ENCODE measurements at regions not wholly inside any gene's neighbourhood (a gene's known extent, or its start where the extent isn't known, plus 50 kb on each side); places are given as distances from the start of the nearest gene placed in this dataset.

DNA sequence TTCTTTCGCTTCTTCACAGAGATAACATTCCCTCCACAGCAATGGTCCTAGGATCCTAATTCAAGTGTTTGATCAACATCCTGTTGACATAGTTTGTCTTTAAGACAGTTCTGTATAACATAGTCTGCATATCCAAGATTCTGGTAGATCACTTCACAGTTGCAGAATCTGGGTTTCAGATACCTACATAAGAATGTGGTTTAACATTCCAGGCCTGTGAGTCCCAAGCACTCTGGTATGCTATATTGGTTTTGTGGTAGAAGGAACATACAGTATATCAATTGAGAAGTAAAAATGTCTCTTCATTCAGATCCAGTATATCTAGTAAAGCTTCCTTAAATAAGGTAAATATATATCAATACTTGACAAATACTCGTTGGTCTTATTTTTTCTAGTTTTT lies 914.2 kb upstream of the CDH6 start:
- no peak overlapping the region for H3K4me3 ChIP-seq (ENCODE audit: low read length in 3 of 3)
- H3K27ac ChIP-seq (ENCODE audit: low read depth, low read length) = no peak overlapping the region
- no peaks in the 10 kb centered on the region for H3K4me1 ChIP-seq (ENCODE audit: control insufficient read depth in 3 of 3, insufficient read depth in 3 of 3, low read length in 3 of 3)
- no peaks in the 10 kb centered on the region for H3K36me3 ChIP-seq (ENCODE audit: control insufficient read depth in 3 of 3, insufficient read depth in 3 of 3, low read length in 3 of 3)
- no peaks in the 10 kb centered on the region for H3K9me3 ChIP-seq (ENCODE audit: control insufficient read depth in 3 of 3, low read length in 3 of 3)
- H3K27me3 ChIP-seq (ENCODE audit: control insufficient read depth in 3 of 3, insufficient read depth in 3 of 3, low read length in 3 of 3) = no peaks in the 10 kb centered on the region
- H3K9ac ChIP-seq (ENCODE audit: low read depth in 1 of 3, low read length in 3 of 3) = no peak overlapping the region

GRCh38 chr5:30267026-30267425 lies 926.5 kb upstream of the CDH6 start:
- Histone ChIP-seq H3K27me3 (ENCODE audit: control insufficient read depth in 3 of 3, insufficient read depth in 3 of 3, low read length in 3 of 3) (no peaks in the 10 kb centered on the region), H3K27ac (ENCODE audit: low read depth, low read length) (no peak overlapping the region), H3K36me3 (ENCODE audit: control insufficient read depth in 3 of 3, insufficient read depth in 3 of 3, low read length in 3 of 3) (no peaks in the 10 kb centered on the region), H3K4me1 (ENCODE audit: control insufficient read depth in 3 of 3, insufficient read depth in 3 of 3, low read length in 3 of 3) (no peaks in the 10 kb centered on the region), H3K9ac (ENCODE audit: low read depth in 1 of 3, low read length in 3 of 3) (no peak overlapping the region), H3K9me3 (ENCODE audit: control insufficient read depth in 3 of 3, low read length in 3 of 3) (no peaks in the 10 kb centered on the region), H3K4me3 (ENCODE audit: low read length in 3 of 3) (no peak overlapping the region)

DNA sequence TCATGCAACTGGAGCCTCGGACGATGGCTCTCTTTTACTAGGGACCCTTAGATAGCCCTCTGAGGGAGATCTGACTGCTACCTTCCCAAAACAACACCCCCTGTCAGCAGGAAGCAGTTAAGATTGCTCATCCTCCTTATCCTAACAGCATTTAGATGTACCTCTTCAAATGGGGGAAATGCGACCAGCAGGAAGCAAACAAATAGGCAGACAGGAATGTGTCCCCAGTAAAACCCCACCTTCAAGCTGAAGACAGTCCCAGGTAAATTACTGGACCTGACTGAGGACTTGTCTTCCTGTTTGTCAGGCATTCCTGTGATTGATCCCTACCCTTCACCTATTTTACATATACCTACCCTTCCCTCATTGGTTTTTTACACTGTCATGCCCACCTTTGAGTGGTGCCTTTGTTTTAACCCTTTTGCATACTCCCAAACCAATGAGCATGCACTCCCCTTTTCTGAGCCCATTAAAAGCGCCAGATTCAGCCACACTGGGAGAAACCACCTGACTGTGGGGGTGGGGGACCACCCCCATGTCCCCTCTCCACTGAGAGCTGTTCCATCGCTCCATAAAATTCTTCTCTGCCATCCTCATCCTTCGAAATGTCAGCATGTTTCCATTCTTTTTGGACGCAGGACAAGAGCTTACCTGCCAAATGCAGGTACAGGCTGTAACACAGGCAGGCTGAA lies 954.0 kb upstream of the CDH6 start:
- Histone ChIP-seq H3K36me3 (ENCODE audit: control insufficient read depth in 3 of 3, insufficient read depth in 3 of 3, low read length in 3 of 3) (no peaks in the 10 kb centered on the region), H3K9me3 (ENCODE audit: control insufficient read depth in 3 of 3, low read length in 3 of 3) (no peaks in the 10 kb centered on the region), H3K4me1 (ENCODE audit: control insufficient read depth in 3 of 3, insufficient read depth in 3 of 3, low read length in 3 of 3) (no peaks in the 10 kb centered on the region), H3K9ac (ENCODE audit: low read depth in 1 of 3, low read length in 3 of 3) (no peak overlapping the region), H3K27me3 (ENCODE audit: control insufficient read depth in 3 of 3, insufficient read depth in 3 of 3, low read length in 3 of 3) (no peaks in the 10 kb centered on the region), H3K4me3 (ENCODE audit: low read length in 3 of 3) (no peak overlapping the region), H3K27ac (ENCODE audit: low read depth, low read length) (no peak overlapping the region)

GRCh38 chr5:30237189-30237588 lies 956.3 kb upstream of the CDH6 start:
- H3K9me3 ChIP-seq (ENCODE audit: control insufficient read depth in 3 of 3, low read length in 3 of 3) = no peaks in the 10 kb centered on the region
- H3K4me1 ChIP-seq (ENCODE audit: control insufficient read depth in 3 of 3, insufficient read depth in 3 of 3, low read length in 3 of 3) = no peaks in the 10 kb centered on the region
- no peak overlapping the region for H3K9ac ChIP-seq (ENCODE audit: low read depth in 1 of 3, low read length in 3 of 3)
- H3K27ac ChIP-seq (ENCODE audit: low read depth, low read length) = no peak overlapping the region
- H3K36me3 ChIP-seq (ENCODE audit: control insufficient read depth in 3 of 3, insufficient read depth in 3 of 3, low read length in 3 of 3) = no peaks in the 10 kb centered on the region
- no peaks in the 10 kb centered on the region for H3K27me3 ChIP-seq (ENCODE audit: control insufficient read depth in 3 of 3, insufficient read depth in 3 of 3, low read length in 3 of 3)
- H3K4me3 ChIP-seq (ENCODE audit: low read length in 3 of 3) = no peak overlapping the region

- no peaks in the 10 kb centered on the region for H3K4me1 ChIP-seq (ENCODE audit: control insufficient read depth in 3 of 3, insufficient read depth in 3 of 3, low read length in 3 of 3)
- no peak overlapping the region for H3K27ac ChIP-seq (ENCODE audit: low read depth, low read length)
- H3K36me3 ChIP-seq (ENCODE audit: control insufficient read depth in 3 of 3, insufficient read depth in 3 of 3, low read length in 3 of 3) = no peaks in the 10 kb centered on the region
- H3K4me3 ChIP-seq (ENCODE audit: low read length in 3 of 3) = no peak overlapping the region
- H3K9me3 ChIP-seq (ENCODE audit: control insufficient read depth in 3 of 3, low read length in 3 of 3) = peaks cover 0 to 5% (median 0%) of the 10 kb centered on the region in 3 donors
- no peaks in the 10 kb centered on the region for H3K27me3 ChIP-seq (ENCODE audit: control insufficient read depth in 3 of 3, insufficient read depth in 3 of 3, low read length in 3 of 3)
- H3K9ac ChIP-seq (ENCODE audit: low read depth in 1 of 3, low read length in 3 of 3) = no peak overlapping the region
Measured at GRCh38 chr5:30209755-30210154, 983.7 kb upstream of the CDH6 start.

DNA sequence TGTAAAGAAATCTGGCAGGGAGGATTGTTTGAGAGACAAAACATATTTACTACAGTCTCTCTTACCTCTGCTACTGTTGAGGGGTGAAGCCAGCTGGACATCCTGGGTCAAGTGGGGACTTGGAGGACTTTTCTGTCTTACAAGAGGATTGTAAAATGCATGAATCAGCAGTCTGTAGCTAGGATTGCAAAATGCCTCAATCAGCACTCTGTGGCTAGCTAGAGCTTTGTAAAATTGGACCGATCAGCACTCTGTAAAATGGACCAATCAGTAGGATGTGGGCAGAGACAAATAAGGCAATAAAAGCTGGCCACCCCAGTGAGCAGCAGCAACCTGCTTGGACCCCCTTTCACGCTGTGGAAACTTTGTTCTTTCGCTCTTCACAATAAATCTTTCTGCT lies 995.8 kb upstream of the CDH6 start:
- Histone ChIP-seq H3K27ac (ENCODE audit: low read depth, low read length) (no peak overlapping the region), H3K36me3 (ENCODE audit: control insufficient read depth in 3 of 3, insufficient read depth in 3 of 3, low read length in 3 of 3) (no peaks in the 10 kb centered on the region), H3K9ac (ENCODE audit: low read depth in 1 of 3, low read length in 3 of 3) (no peak overlapping the region), H3K27me3 (ENCODE audit: control insufficient read depth in 3 of 3, insufficient read depth in 3 of 3, low read length in 3 of 3) (no peaks in the 10 kb centered on the region), H3K4me3 (ENCODE audit: low read length in 3 of 3) (no peak overlapping the region), H3K9me3 (ENCODE audit: control insufficient read depth in 3 of 3, low read length in 3 of 3) (peaks cover 0 to 2% (median 0%) of the 10 kb centered on the region in 3 donors), H3K4me1 (ENCODE audit: control insufficient read depth in 3 of 3, insufficient read depth in 3 of 3, low read length in 3 of 3) (no peaks in the 10 kb centered on the region)

- H3K9ac ChIP-seq (ENCODE audit: low read depth in 1 of 3, low read length in 3 of 3) = no peak overlapping the region
- H3K4me3 ChIP-seq (ENCODE audit: low read length in 3 of 3) = no peak overlapping the region
- no peaks in the 10 kb centered on the region for H3K27me3 ChIP-seq (ENCODE audit: control insufficient read depth in 3 of 3, insufficient read depth in 3 of 3, low read length in 3 of 3)
- H3K27ac ChIP-seq (ENCODE audit: low read depth, low read length) = no peak overlapping the region
- peaks cover 0 to 2% (median 0%) of the 10 kb centered on the region in 3 donors for H3K9me3 ChIP-seq (ENCODE audit: control insufficient read depth in 3 of 3, low read length in 3 of 3)
- no peaks in the 10 kb centered on the region for H3K4me1 ChIP-seq (ENCODE audit: control insufficient read depth in 3 of 3, insufficient read depth in 3 of 3, low read length in 3 of 3)
- H3K36me3 ChIP-seq (ENCODE audit: control insufficient read depth in 3 of 3, insufficient read depth in 3 of 3, low read length in 3 of 3) = no peaks in the 10 kb centered on the region
Measured at GRCh38 chr5:30195036-30195435, 998.5 kb upstream of the CDH6 start.

GRCh38 chr5:30194595-30194994 lies 998.9 kb upstream of the CDH6 start:
- no peak overlapping the region for H3K9ac ChIP-seq (ENCODE audit: low read depth in 1 of 3, low read length in 3 of 3)
- no peak overlapping the region for H3K27ac ChIP-seq (ENCODE audit: low read depth, low read length)
- no peaks in the 10 kb centered on the region for H3K27me3 ChIP-seq (ENCODE audit: control insufficient read depth in 3 of 3, insufficient read depth in 3 of 3, low read length in 3 of 3)
- H3K4me1 ChIP-seq (ENCODE audit: control insufficient read depth in 3 of 3, insufficient read depth in 3 of 3, low read length in 3 of 3) = no peaks in the 10 kb centered on the region
- no peaks in the 10 kb centered on the region for H3K36me3 ChIP-seq (ENCODE audit: control insufficient read depth in 3 of 3, insufficient read depth in 3 of 3, low read length in 3 of 3)
- H3K9me3 ChIP-seq (ENCODE audit: control insufficient read depth in 3 of 3, low read length in 3 of 3) = peaks cover 0 to 2% (median 0%) of the 10 kb centered on the region in 3 donors
- no peak overlapping the region for H3K4me3 ChIP-seq (ENCODE audit: low read length in 3 of 3)

GRCh38 chr5:30183795-30184194 lies 1009.7 kb upstream of the CDH6 start:
- Histone ChIP-seq H3K9me3 (ENCODE audit: control insufficient read depth in 3 of 3, low read length in 3 of 3) (no peaks in the 10 kb centered on the region), H3K36me3 (ENCODE audit: control insufficient read depth in 3 of 3, insufficient read depth in 3 of 3, low read length in 3 of 3) (no peaks in the 10 kb centered on the region), H3K27ac (ENCODE audit: low read depth, low read length) (no peak overlapping the region), H3K27me3 (ENCODE audit: control insufficient read depth in 3 of 3, insufficient read depth in 3 of 3, low read length in 3 of 3) (no peaks in the 10 kb centered on the region), H3K4me1 (ENCODE audit: control insufficient read depth in 3 of 3, insufficient read depth in 3 of 3, low read length in 3 of 3) (no peaks in the 10 kb centered on the region), H3K4me3 (ENCODE audit: low read length in 3 of 3) (no peak overlapping the region), H3K9ac (ENCODE audit: low read depth in 1 of 3, low read length in 3 of 3) (no peak overlapping the region)

DNA sequence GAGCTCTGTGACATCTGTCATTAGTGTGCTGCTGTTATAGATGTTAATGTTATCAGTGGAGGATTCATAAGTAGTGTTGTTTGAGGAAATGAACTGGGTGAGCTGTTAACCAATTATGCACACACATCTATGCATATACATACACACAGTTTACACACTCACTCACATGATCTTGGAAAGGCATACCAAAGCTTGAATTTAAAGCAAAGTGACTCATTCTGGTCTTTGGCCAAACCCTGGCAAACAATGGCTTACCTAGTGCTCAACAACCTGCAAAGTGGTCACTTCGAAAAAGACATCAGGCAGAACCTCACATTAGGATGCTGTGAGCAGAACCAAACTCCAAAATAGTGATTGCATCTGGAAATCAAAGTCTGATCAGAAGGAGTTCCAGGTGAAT lies 1037.3 kb upstream of the CDH6 start:
- H3K9me3 ChIP-seq (ENCODE audit: control insufficient read depth in 3 of 3, low read length in 3 of 3) = no peaks in the 10 kb centered on the region
- H3K4me1 ChIP-seq (ENCODE audit: control insufficient read depth in 3 of 3, insufficient read depth in 3 of 3, low read length in 3 of 3) = no peaks in the 10 kb centered on the region
- no peak overlapping the region for H3K4me3 ChIP-seq (ENCODE audit: low read length in 3 of 3)
- no peak overlapping the region for H3K27ac ChIP-seq (ENCODE audit: low read depth, low read length)
- H3K36me3 ChIP-seq (ENCODE audit: control insufficient read depth in 3 of 3, insufficient read depth in 3 of 3, low read length in 3 of 3) = no peaks in the 10 kb centered on the region
- no peaks in the 10 kb centered on the region for H3K27me3 ChIP-seq (ENCODE audit: control insufficient read depth in 3 of 3, insufficient read depth in 3 of 3, low read length in 3 of 3)
- no peak overlapping the region for H3K9ac ChIP-seq (ENCODE audit: low read depth in 1 of 3, low read length in 3 of 3)

Data from skeletal muscle tissue (tissue), 3 donors.